ENCODE measurements at regions not wholly inside any gene's neighbourhood (a gene's known extent, or its start where the extent isn't known, plus 50 kb on each side); places are given as distances from the start of the nearest gene placed in this dataset.
"Not testable (repeated sequence)": the region's sequence is repeated elsewhere in the genome, so short reads cannot be mapped to it uniquely, and the experiment has no call there.

DNA sequence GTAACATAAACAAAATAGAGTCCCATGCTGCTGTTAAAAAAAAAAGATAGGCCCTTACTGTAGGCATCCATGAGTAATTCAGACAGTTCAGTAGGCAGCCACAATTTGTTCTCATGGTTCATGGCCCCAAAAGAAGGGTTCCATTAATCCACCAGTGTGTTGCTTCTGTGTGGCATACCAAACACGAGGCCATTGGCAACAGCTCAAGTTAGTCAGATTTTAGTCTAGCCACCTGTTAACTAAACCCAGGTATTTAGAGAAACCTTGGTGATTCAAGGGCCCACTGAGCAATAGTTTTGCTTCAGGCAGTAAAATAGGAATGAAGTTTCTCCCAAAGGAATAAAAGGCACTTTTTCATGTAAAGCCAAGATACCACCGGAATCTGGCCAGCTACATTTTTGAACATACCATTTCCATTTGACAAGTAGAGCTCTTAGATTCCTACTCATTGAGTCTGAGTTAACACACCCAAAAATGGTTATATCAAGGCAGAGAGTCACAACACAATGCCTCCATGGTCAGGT lies 80.1 kb upstream of the SRD5A2 start:
- DNase-seq (ENCODE audit: low spot score) = no peak

GRCh38 chr2:31660165-31660564 lies 79.4 kb upstream of the SRD5A2 start:
- no peak for DNase-seq (ENCODE audit: low spot score)

DNA sequence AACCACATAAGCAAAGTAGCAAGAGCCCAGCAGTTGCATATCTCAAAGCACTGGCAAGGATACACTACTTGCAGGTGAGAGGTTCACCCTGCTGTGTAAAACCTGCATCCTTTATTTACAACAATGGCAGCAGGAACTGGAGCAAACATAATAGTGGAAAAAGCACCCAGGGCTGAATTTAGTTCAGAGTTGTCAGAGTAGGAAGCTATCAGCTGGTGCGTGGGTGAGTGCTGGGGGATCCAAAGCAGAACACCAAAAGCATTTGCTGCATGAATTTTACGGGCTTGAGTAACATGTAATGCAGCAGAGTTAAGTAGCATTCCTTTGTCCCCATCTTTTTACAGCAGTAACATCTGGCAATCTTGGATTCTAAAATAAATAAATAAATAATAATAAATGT lies 73.5 kb upstream of the SRD5A2 start:
- DNase-seq (ENCODE audit: low spot score) = no peak

DNA sequence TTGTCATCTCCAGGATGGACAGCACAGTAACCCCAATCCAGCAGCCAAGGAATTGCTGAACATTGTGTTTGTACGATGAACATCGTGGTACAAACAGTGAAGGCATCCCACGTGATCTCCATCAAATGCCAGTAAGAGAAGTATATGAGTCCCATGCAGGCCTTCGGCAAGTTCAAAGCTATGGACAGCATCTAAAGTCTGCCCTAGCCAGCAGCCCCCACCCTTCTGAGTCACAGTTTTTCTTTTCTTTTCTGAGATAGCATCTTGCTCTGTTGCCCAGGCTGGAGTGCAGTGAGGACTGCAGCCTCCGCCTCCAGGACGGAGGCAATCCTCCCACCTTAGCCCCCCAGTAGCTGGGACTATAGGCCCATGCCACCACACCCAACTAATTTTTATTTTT lies 71.0 kb upstream of the SRD5A2 start:
- DNase-seq (ENCODE audit: low spot score) = no peak

DNA sequence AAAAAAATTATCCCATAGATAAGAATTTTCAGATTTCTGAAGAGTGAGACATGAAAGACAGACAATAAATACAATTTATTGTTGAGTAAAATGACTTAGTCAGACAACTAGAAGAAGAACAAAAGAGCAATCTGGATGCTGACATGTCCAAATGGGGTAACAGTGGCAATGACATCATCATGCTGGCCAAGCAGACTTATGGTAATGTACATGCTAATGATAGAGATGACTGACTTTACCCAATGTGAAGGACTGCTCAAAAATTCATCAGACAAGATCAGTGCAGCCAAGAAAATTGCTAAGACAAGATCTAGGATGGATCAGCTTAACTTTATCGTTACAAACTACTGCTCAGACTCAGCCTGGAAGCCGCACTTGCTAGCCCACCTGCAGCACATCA lies 70.5 kb upstream of the SRD5A2 start:
- no peak for DNase-seq (ENCODE audit: low spot score)

- no peak for DNase-seq (ENCODE audit: low spot score)
These were observed 63.8 kb upstream of the SRD5A2 start for GRCh38 chr2:31644551-31644950.

DNA sequence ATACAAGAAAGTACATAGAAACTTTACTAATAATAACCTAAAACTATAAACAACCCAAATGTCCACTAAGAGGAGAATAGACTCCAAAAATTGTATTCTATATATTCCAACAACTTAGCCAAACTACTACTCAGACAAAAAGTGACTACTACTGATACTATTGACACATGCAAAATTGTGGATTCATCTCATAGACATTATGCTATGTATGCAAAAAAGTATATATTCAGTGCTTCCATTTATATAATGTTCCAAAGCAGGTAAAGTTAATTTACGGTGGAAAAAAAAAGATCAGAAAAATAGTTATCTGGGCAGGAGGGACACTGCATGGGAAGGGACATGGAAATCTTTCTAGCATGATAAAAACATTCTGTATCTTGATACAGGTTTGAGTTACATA lies 62.0 kb upstream of the SRD5A2 start:
- DNase-seq (ENCODE audit: low spot score) = no peak

DNA sequence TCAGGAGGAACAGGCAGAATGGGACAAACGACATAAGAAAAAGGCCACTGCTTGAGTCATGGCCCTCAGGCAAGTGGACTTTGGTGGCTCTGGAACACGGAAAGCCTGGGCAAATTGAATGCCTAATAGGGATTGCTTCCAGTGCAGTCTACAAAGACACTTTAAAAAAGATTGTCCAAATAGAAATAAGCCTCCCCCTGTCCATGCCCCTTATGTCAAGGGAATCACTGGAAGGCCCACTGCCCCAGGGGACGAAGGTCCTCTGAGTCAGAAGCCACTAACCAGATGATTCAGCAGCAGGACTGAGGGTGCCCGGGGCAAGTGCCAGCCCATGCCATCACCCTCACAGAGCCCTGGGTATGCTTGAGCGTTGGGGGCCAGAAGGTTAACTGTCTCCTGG lies 51.5 kb upstream of the SRD5A2 start:
- not testable (repeated sequence) for DNase-seq (ENCODE audit: low spot score)

Data from iPS-NIHi11 (cell line).